CD14-positive monocyte (primary cell): ENCODE measurements at regions not wholly inside any gene's neighbourhood (a gene's known extent, or its start where the extent isn't known, plus 50 kb on each side); places are given as distances from the start of the nearest gene placed in this dataset.

ENCODE experiments used
- DNase-seq, 3 donors: peaks; one replicate each; pipeline ENCODE4 v3.0.0-alpha.2; 2011 to 2022
- H2AFZ ChIP-seq: 2 replicates; pipeline ENCODE4 v1.6.0; 2012; ENCODE audit warnings: mild to moderate bottlenecking, low read depth, low read length, inconsistent platforms; ENCODE audit not compliant: insufficient read depth, poor library complexity, severe bottlenecking
- H3K27ac ChIP-seq, 2 donors: 1 replicate in 1 of 2; 2 replicates in 1 of 2; pipeline ENCODE4 v1.5.1; 2012 to 2013; ENCODE audit warnings: low read length in 2 of 2, control low read depth in 1 of 2, inconsistent platforms in 1 of 2, low read depth in 1 of 2, mild to moderate bottlenecking in 1 of 2
- H3K27me3 ChIP-seq, 2 donors: one replicate each; pipeline versions ENCODE4 v1.6.0 to v1.6.1; 2011 to 2013; ENCODE audit warnings: low read length in 2 of 2; ENCODE audit not compliant: control insufficient read depth in 2 of 2, insufficient read depth in 2 of 2
- H3K36me3 ChIP-seq, 2 donors: replicated peaks in 1 of 2; 1 replicate in 1 of 2; 2 replicates in 1 of 2; pipeline versions ENCODE4 v1.5.1 to v1.6.1; 2012 to 2013; ENCODE audit warnings: low read length in 2 of 2, control low read depth in 1 of 2, inconsistent platforms in 1 of 2, mild to moderate bottlenecking in 1 of 2; ENCODE audit not compliant: insufficient read depth in 2 of 2, control insufficient read depth in 1 of 2
- H3K4me1 ChIP-seq, 2 donors: 1 replicate in 1 of 2; 2 replicates in 1 of 2; pipeline versions ENCODE4 v1.5.1 to v1.6.1; 2012 to 2013; ENCODE audit warnings: low read length in 2 of 2, control low read depth in 1 of 2, inconsistent platforms in 1 of 2, mild to moderate bottlenecking in 1 of 2, moderate library complexity in 1 of 2; ENCODE audit not compliant: insufficient read depth in 2 of 2, control insufficient read depth in 1 of 2
- H3K4me2 ChIP-seq: replicated peaks from 2 replicates; pipeline ENCODE3; 2012; ENCODE audit warnings: low read length, moderate library complexity, mild to moderate bottlenecking; ENCODE audit not compliant: poor library complexity, severe bottlenecking; ENCODE audit errors: extremely low read depth
- H3K4me3 ChIP-seq, 3 experiments: fragments of 200-600 bp in 1 of 3; sonication (generic) in 1 of 3; replicated peaks in 1 of 3; 1 replicate in 2 of 3; 2 replicates in 1 of 3; pipeline ENCODE4 v1.5.1; 2011 to 2013; ENCODE audit warnings: low read length in 3 of 3, mild to moderate bottlenecking in 3 of 3, control low read depth in 2 of 3, low read depth in 2 of 3, inconsistent platforms in 1 of 3, moderate library complexity in 1 of 3
- H3K79me2 ChIP-seq: 2 replicates; pipeline ENCODE4 v1.6.0; 2012; ENCODE audit warnings: mild to moderate bottlenecking, control low read depth, inconsistent platforms, low read length, moderate library complexity; ENCODE audit not compliant: insufficient read depth
- H3K9ac ChIP-seq: 2 replicates; pipeline ENCODE4 v1.6.0; 2017; ENCODE audit warnings: low read length, mild to moderate bottlenecking; ENCODE audit not compliant: insufficient read depth, poor library complexity, severe bottlenecking
- H3K9me3 ChIP-seq, 2 donors: replicated peaks in 1 of 2; 1 replicate in 1 of 2; 2 replicates in 1 of 2; pipeline versions ENCODE4 v1.5.1 to v1.6.1; 2012 to 2013; ENCODE audit warnings: low read length in 2 of 2, control low read depth in 1 of 2; ENCODE audit not compliant: control insufficient read depth in 1 of 2, insufficient read depth in 1 of 2
- H4K20me1 ChIP-seq: 2 replicates; pipeline ENCODE4 v1.6.0; 2012; ENCODE audit warnings: mild to moderate bottlenecking, low read length, control low read depth, moderate library complexity; ENCODE audit not compliant: insufficient read depth
- H3K27ac Mint-ChIP-seq, 7 donors: one replicate each; pipeline ENCODE4 v1.8.0; 2020; ENCODE audit warnings: mild to moderate bottlenecking in 7 of 7, mixed read lengths in 7 of 7, moderate library complexity in 6 of 7, inconsistent platforms in 2 of 7
- H3K27me3 Mint-ChIP-seq, 3 donors: one replicate each; pipeline ENCODE4 v1.8.0; 2021 to 2022; ENCODE audit warnings: low read depth in 3 of 3, mild to moderate bottlenecking in 3 of 3, mixed read lengths in 3 of 3, moderate library complexity in 3 of 3, inconsistent platforms in 1 of 3
- H3K36me3 Mint-ChIP-seq, 2 donors: one replicate each; pipeline ENCODE4 v1.8.0; 2020; ENCODE audit warnings: mixed read lengths in 2 of 2, inconsistent platforms in 1 of 2, mild to moderate bottlenecking in 1 of 2
- H3K4me1 Mint-ChIP-seq: one replicate; pipeline ENCODE4 v1.8.0; 2020; ENCODE audit warnings: mild to moderate bottlenecking, mixed read lengths
- H3K4me3 Mint-ChIP-seq, 2 donors: one replicate each; pipeline ENCODE4 v1.8.0; 2020; ENCODE audit warnings: mild to moderate bottlenecking in 2 of 2, mixed read lengths in 2 of 2, moderate library complexity in 1 of 2
- H3K9me3 Mint-ChIP-seq, 7 donors: one replicate each; pipeline ENCODE4 v1.8.0; 2020 to 2022; ENCODE audit warnings: mixed read lengths in 7 of 7, mild to moderate bottlenecking in 6 of 7, moderate library complexity in 6 of 7, inconsistent platforms in 2 of 7
- WGBS: methylation state at CpG from one replicate; pipeline ENCODE4 v1.1.5; 2013; ENCODE audit warnings: missing lambda C conversion rate; ENCODE audit not compliant: insufficient coverage; 5-methylcytosine and 5-hydroxymethylcytosine counted together
- intact Hi-C, 2 donors: fragments of 100-400 bp; cut with micrococcal nuclease; formaldehyde crosslinking; loops; one replicate each; pipeline versions ENCODE4 v1.15.0 to v1.15.1; 2023
- TF ChIP-seq, protein P1 (sequence below): fragments of 200-600 bp; IDR thresholded peaks from one replicate; pipeline ENCODE4 v1.8.0; 2022; ENCODE audit warnings: antibody characterized with exemption, mild to moderate bottlenecking

DNA sequence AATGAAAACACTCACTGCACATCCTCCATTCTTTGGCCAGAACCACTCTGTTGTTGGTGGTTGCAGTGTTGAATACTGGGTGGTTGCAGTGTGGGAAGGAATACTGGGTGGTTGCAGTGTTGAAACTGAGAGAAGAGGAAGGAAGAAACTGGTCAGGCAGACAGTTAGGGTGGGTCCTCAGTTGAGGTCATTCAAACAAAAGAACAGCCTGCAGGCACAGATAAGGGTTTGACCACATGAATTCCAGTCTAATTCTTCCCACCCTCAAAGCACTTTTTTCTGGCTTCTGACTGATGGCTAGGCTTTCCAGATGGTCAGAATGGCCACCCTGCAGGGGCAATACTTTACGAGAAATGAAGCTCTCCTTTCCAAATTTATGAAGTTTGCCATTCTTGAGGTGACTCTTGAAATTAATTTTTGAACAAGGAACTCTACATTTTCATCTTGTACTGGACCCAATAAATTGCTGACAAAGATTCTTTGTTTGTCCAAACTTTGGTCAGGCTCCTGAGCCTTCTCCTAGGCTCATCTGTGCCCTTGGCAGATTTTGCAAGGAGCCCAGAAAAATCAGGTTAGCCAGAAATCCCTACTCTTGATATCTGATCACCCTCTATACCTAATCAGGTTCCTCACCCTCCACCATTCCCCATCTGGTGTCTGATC lies 596.6 kb upstream of the CDH5 start:
- no peaks in the 10 kb centered on the region for H3K79me2 ChIP-seq
- H3K36me3 ChIP-seq: no peaks in the 10 kb centered on the region
- Mint-ChIP-seq H3K36me3 (no peaks in the 10 kb centered on the region), H3K27me3 (peaks cover 0 to 2% (median 1%) of the 10 kb centered on the region in 3 donors), H3K27ac (no peak overlapping the region), H3K4me1 (peaks cover 1% of the 10 kb centered on the region), H3K9me3 (peaks cover 15 to 44% (median 24%) of the 10 kb centered on the region in 7 donors), H3K4me3 (no peak overlapping the region)
- H2AFZ ChIP-seq: no peak overlapping the region
- H3K27me3 ChIP-seq: no peaks in the 10 kb centered on the region
- no CpG with 5 or more reads among the region's 1 CpG for WGBS
- TF ChIP-seq, protein P1, sequence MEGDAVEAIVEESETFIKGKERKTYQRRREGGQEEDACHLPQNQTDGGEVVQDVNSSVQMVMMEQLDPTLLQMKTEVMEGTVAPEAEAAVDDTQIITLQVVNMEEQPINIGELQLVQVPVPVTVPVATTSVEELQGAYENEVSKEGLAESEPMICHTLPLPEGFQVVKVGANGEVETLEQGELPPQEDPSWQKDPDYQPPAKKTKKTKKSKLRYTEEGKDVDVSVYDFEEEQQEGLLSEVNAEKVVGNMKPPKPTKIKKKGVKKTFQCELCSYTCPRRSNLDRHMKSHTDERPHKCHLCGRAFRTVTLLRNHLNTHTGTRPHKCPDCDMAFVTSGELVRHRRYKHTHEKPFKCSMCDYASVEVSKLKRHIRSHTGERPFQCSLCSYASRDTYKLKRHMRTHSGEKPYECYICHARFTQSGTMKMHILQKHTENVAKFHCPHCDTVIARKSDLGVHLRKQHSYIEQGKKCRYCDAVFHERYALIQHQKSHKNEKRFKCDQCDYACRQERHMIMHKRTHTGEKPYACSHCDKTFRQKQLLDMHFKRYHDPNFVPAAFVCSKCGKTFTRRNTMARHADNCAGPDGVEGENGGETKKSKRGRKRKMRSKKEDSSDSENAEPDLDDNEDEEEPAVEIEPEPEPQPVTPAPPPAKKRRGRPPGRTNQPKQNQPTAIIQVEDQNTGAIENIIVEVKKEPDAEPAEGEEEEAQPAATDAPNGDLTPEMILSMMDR: no peak
- H3K9me3 ChIP-seq: peaks cover 23 to 30% of the 10 kb centered on the region in 2 donors
- intact Hi-C loops: no loop called here
- H3K4me1 ChIP-seq: no peaks in the 10 kb centered on the region
- H3K9ac ChIP-seq: no peak overlapping the region
- no peak overlapping the region for H3K4me3 ChIP-seq
- no peak overlapping the region for H3K27ac ChIP-seq
- no peak for DNase-seq
- H3K4me2 ChIP-seq: no peak overlapping the region
- H4K20me1 ChIP-seq: no peaks in the 10 kb centered on the region

DNA sequence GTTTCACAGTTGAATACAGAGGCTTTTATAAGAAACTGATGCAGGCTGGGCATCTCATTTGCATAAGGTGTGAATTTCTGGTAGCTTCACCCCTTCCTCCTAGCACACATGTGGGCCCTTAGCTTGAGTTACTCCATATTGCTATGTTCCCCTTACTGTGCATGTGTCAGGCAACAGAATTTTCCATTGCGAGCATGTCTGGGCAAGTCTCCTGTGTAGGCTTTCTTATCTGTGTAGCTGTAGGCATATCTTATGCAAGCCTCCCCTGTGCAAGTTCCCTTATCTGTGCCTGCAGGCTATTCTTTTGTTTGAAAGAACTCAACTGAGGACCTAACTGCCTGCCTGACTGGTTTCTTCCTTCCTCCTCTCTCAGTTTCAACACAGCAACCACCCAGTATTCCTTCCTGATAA lies 597.4 kb upstream of the CDH5 start:
- no peaks in the 10 kb centered on the region for H3K4me1 ChIP-seq
- no peak overlapping the region for H3K4me2 ChIP-seq
- no peak overlapping the region for H3K4me3 Mint-ChIP-seq
- H3K27me3 ChIP-seq: no peaks in the 10 kb centered on the region
- H3K9me3 ChIP-seq: peaks cover 23 to 30% of the 10 kb centered on the region in 2 donors
- intact Hi-C loops: no loop called here
- peaks cover 0 to 2% (median 1%) of the 10 kb centered on the region in 3 donors for H3K27me3 Mint-ChIP-seq
- no peaks in the 10 kb centered on the region for H3K79me2 ChIP-seq
- no peaks in the 10 kb centered on the region for H3K36me3 Mint-ChIP-seq
- no peak overlapping the region for H3K4me3 ChIP-seq
- no peak overlapping the region for H2AFZ ChIP-seq
- peaks cover 1% of the 10 kb centered on the region for H3K4me1 Mint-ChIP-seq
- WGBS: 17% methylated on average over 1 of the region's 1 CpG
- no peak overlapping the region for H3K27ac ChIP-seq
- no peak overlapping the region for H3K9ac ChIP-seq
- no peaks in the 10 kb centered on the region for H3K36me3 ChIP-seq
- TF ChIP-seq, protein P1: no peak
- no peaks in the 10 kb centered on the region for H4K20me1 ChIP-seq
- H3K27ac Mint-ChIP-seq: no peak overlapping the region
- peaks cover 15 to 44% (median 24%) of the 10 kb centered on the region in 7 donors for H3K9me3 Mint-ChIP-seq
- no peak for DNase-seq
